ENCODE measurements at regions not wholly inside any gene's neighbourhood (a gene's known extent, or its start where the extent isn't known, plus 50 kb on each side); places are given as distances from the start of the nearest gene placed in this dataset.

- H3K36me3 Mint-ChIP-seq (ENCODE audit: insufficient read depth in 1 of 3, low read depth in 3 of 3): peaks cover 0 to 4% (median 2%) of the 10 kb centered on the region in 3 experiments; a peak in 3 of 7 replicates
- Histone ChIP-seq H3K18ac (ENCODE audit: insufficient read length, low read depth, low read length) (no peak overlapping the region), H4K8ac (replicated peaks; ENCODE audit: insufficient read length, low read depth, low read length) (no peak overlapping the region), H3K9me3 (ENCODE audit: control insufficient read depth, low read depth, low read length) (no peaks in the 10 kb centered on the region), H3K4ac (ENCODE audit: low read depth, low read length) (no peak overlapping the region), H3K27me3 (ENCODE audit: insufficient read depth, low read length) (no peaks in the 10 kb centered on the region), H3K56ac (ENCODE audit: insufficient read length, low read depth, low read length) (no peak overlapping the region), H3K27ac (ENCODE audit: insufficient read length, low read depth, low read length) (no peak overlapping the region), H3K9ac (ENCODE audit: extremely low read depth, insufficient read length, low read length) (no peak overlapping the region), H2BK20ac (ENCODE audit: low read depth, low read length, poor library complexity, severe bottlenecking) (no peak overlapping the region), H2AFZ (ENCODE audit: low read length) (no peak overlapping the region), H2BK120ac (ENCODE audit: low read depth, low read length, poor library complexity, severe bottlenecking) (no peak overlapping the region), H3K79me1 (ENCODE audit: insufficient read depth, low read depth, low read length, poor library complexity, severe bottlenecking) (no peaks in the 10 kb centered on the region), H3K79me2 (ENCODE audit: insufficient read depth, low read length) (no peaks in the 10 kb centered on the region), H3T11ph (ENCODE audit: low read length) (no peak overlapping the region), H3K14ac (ENCODE audit: insufficient read depth, low read length) (no peak overlapping the region), H3K23ac (ENCODE audit: insufficient read length, low read depth, low read length) (no peak overlapping the region), H4K5ac (ENCODE audit: insufficient read length, low read depth, low read length) (no peak overlapping the region), H2BK5ac (ENCODE audit: insufficient read length, low read length) (no peak overlapping the region), H4K20me1 (ENCODE audit: control insufficient read depth, insufficient read depth, insufficient read length) (no peaks in the 10 kb centered on the region), H2BK15ac (ENCODE audit: low read depth, low read length) (no peak overlapping the region), H2AK5ac (ENCODE audit: insufficient read length, low read length) (no peak overlapping the region), H3K4me1 (ENCODE audit: insufficient read depth, low read length) (no peaks in the 10 kb centered on the region), H2BK12ac (ENCODE audit: insufficient read length, low read depth, low read length) (no peak overlapping the region), H4K91ac (ENCODE audit: insufficient read length, low read depth, low read length) (no peak overlapping the region), H3K23me2 (ENCODE audit: insufficient read length, low read depth, low read length, poor library complexity, severe bottlenecking) (no peaks in the 10 kb centered on the region), H3K4me2 (ENCODE audit: insufficient read depth, insufficient read length, low read length) (no peak overlapping the region)
- peaks cover 13 to 15% of the 10 kb centered on the region in 2 experiments for H3K4me1 Mint-ChIP-seq
- peak overlapping the region; percentile 19 to 71 (median 59); a peak in 5 of 7 replicates for H3K27ac Mint-ChIP-seq
- no peak overlapping the region for H3K4me3 Mint-ChIP-seq
- WGBS (ENCODE audit: extremely low coverage, insufficient read length, low lambda C conversion rate): no CpG with 5 or more reads among the region's 6 CpGs
- no peak for DNase-seq
- peak; percentile 79 for TF ChIP-seq CTCF (conservative IDR thresholded peaks at IDR 0.05)
- H3K27me3 Mint-ChIP-seq (ENCODE audit: low read depth): no peaks in the 10 kb centered on the region; the same call in 1 of the 2 replicates
- H3K9me3 Mint-ChIP-seq: peaks cover 3 to 4% of the 10 kb centered on the region in 2 experiments; a peak in 3 of 5 replicates
Measured at GRCh38 chr19:28737021-28737895, 475.7 kb downstream of the UQCRFS1 start.
